HG02798 (cell line): ENCODE measurements at regions not wholly inside any gene's neighbourhood (a gene's known extent, or its start where the extent isn't known, plus 50 kb on each side); places are given as distances from the start of the nearest gene placed in this dataset.
"Not testable (repeated sequence)": the region's sequence is repeated elsewhere in the genome, so short reads cannot be mapped to it uniquely, and the experiment has no call there.

Experiments
- ATAC-seq: cut with Tn5 transposase; IDR thresholded peaks from one replicate; pipeline ENCODE4 v1.9.1; 2021; ENCODE audit warnings: mild to moderate bottlenecking; ENCODE audit not compliant: unreplicated experiment, poor library complexity

- ATAC-seq: no peak
These were observed 243.2 kb upstream of the NR5A2 start for GRCh38 chr1:199784138-199784895.

- no peak for ATAC-seq
These were observed 240.8 kb upstream of the NR5A2 start for GRCh38 chr1:199786695-199787094.

GRCh38 chr1:199789141-199789540, 238.4 kb upstream of the NR5A2 start:
- ATAC-seq: no peak

GRCh38 chr1:199791495-199791894, 236.0 kb upstream of the NR5A2 start:
- no peak for ATAC-seq

- no peak for ATAC-seq
These were observed 234.6 kb upstream of the NR5A2 start for GRCh38 chr1:199792874-199793273.

GRCh38 chr1:199794105-199794863, 233.2 kb upstream of the NR5A2 start:
- ATAC-seq: no peak

- ATAC-seq: no peak
These were observed 228.4 kb upstream of the NR5A2 start for GRCh38 chr1:199799116-199799515.

- ATAC-seq: no peak
These were observed 223.0 kb upstream of the NR5A2 start for GRCh38 chr1:199804526-199804925.

- no peak for ATAC-seq
These were observed 219.2 kb upstream of the NR5A2 start for GRCh38 chr1:199808110-199808870.

- no peak for ATAC-seq
These were observed 218.2 kb upstream of the NR5A2 start for GRCh38 chr1:199809311-199809710.

GRCh38 chr1:199811163-199811562, 216.3 kb upstream of the NR5A2 start:
- no peak for ATAC-seq

- no peak for ATAC-seq
These were observed 214.3 kb upstream of the NR5A2 start for GRCh38 chr1:199813198-199813597.

GRCh38 chr1:199815947-199816346, 211.6 kb upstream of the NR5A2 start:
- no peak for ATAC-seq

- ATAC-seq: no peak
These were observed 210.2 kb upstream of the NR5A2 start for GRCh38 chr1:199817266-199817665.

- no peak for ATAC-seq
These were observed 206.3 kb upstream of the NR5A2 start for GRCh38 chr1:199821029-199821779.

GRCh38 chr1:199832451-199832850, 195.1 kb upstream of the NR5A2 start:
- no peak for ATAC-seq

GRCh38 chr1:199834711-199835110, 192.8 kb upstream of the NR5A2 start:
- ATAC-seq: no peak

- no peak for ATAC-seq
These were observed 191.1 kb upstream of the NR5A2 start for GRCh38 chr1:199836430-199836829.

GRCh38 chr1:199837321-199837720, 190.2 kb upstream of the NR5A2 start:
- no peak for ATAC-seq

GRCh38 chr1:199839608-199840007, 187.9 kb upstream of the NR5A2 start:
- not testable (repeated sequence) for ATAC-seq
